ENCODE measurements at regions not wholly inside any gene's neighbourhood (a gene's known extent, or its start where the extent isn't known, plus 50 kb on each side); places are given as distances from the start of the nearest gene placed in this dataset.

DNA sequence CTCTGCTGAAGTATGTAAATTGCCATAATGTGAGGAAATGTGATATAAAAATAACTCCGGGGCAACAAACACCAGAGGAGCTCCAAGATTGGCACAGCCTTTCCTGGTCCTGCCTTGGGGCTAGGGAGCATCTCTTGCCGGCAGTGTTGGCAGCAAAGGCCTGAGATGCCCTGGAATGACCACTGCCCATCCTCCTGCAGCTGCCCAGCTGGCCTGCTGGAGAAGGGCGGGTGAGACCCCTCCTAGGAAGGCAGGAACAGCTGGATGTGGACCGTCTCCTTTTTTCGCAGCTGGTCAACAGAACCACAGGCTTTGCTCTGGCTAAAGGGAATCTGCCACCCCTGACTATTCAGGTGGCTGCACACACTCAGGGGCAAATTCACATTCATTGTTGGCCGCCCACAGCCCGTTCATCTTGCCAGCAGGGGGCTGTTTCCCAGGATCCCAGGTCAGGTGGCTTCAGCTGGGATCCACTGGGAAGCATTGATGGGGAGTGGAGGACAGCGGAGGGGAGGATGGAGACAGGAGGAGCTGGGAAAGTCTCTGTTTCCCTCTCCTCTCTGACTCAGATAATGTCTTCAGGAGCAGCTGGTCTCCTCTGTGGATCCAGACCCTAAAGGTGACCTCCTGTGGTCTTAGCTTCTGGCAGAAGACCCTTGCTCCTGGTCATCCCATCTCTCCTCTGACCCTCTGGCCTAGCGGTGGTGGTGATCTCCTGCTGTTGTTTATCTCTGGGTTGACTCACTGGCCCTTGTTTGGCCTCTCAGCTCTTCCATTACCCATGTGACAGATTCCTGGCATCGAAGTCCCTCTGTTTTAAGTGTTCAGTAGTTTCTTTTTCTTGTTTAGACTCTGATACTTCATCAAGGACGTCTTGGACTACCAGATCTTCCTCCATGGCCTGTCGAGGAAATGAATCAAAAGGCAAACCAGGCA is 336.7 kb downstream of the DHX35 start:
- no peak for DNase-seq (ENCODE audit: low read depth in 2 of 2, low spot score in 1 of 2)

DNA sequence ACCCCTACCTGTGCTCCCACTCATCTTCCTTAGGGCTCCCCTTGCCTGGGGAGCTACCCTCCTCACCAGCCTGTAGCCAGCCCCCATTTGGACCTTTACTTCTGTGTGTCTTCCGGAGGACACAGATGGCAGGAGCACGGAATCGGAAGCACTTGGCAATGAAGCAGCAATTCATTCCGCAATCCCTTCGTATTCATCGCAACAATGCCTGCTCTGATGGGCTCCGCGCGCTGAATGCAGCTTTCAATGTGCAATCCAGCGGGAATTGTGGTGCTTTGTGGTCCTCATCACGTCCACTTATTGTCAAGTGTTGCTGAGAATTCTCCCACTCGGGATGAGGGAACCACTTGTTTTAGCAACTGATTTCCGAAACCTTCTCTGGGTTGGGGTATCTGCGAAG is 336.0 kb downstream of the DHX35 start:
- DNase-seq (ENCODE audit: low read depth in 2 of 2, low spot score in 1 of 2), result no peak

DNA sequence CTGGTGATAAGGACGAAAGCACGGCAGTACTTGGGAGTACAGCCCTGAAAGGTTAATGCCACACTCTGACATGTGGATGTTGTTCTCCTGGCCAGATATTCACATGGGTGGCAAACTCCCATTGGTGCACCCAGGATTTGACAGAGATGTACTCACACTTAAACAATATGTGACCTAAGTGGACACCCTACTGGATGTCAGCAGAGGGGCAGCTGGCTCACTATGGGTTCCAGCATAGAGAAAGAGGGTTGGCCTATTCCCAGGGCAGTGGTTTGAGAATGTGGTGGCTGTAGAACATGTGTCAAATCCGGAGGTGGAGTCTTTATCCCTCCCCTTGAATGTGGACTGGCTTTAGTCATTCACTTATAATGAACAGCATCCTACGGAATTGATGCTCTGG is 333.2 kb downstream of the DHX35 start:
- DNase-seq (ENCODE audit: low read depth in 2 of 2, low spot score in 1 of 2), result no peak

DNA sequence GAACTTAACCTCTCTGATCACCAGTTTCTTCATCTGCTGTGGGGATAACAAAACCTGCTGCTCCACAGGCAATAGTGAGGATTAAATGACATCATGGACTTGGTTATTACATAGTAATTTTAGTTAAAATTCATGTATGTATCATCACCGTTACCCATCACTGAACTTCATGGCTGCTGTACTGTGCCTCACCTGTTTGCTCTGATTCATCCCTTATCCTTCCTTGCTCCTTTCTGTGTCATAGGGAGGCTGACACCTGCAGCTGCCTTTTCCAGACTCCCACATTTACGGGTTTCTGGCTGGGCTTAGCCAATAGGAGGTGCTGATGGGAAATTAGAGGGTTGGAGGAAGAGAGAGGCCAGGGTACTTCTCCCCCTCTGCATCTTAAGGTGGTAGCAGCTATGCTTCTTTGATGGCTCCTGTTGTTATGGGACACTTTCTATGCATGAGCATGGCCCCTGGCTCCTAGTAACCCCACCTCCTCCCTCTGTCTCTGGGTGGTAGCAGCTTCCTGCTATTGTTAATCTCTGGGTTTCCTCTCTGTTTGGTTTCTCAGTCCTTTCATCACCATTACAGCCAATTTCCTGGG is 332.1 kb downstream of the DHX35 start:
- DNase-seq (ENCODE audit: low read depth in 2 of 2, low spot score in 1 of 2), result no peak

DNA sequence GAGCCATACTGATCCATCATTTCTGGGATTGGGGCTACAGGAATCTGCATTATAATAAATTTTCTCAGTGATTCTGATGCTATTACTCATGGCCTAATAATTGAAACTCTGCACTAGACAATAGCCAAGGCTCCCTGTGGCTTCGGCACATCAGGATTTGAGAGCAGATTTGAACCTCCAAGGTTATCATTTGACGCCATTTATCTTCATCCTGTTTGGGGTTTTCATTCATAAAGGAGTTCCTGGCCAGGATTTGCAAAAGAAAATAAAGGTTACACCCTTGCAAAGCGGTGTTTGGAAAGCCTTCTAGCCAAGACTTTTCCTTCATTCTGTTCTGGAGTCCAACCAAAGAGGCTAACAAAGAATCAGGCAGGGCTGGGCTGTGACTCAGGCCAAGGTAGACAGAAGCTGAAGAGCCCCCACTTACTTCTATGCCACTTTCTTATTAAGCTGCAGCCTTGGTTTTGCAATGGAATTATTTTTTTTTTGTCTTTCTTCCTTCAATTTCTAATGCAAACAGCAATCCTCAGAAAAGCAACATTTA is 330.1 kb downstream of the DHX35 start:
- DNase-seq (ENCODE audit: low read depth in 2 of 2, low spot score in 1 of 2), result no peak

DNA sequence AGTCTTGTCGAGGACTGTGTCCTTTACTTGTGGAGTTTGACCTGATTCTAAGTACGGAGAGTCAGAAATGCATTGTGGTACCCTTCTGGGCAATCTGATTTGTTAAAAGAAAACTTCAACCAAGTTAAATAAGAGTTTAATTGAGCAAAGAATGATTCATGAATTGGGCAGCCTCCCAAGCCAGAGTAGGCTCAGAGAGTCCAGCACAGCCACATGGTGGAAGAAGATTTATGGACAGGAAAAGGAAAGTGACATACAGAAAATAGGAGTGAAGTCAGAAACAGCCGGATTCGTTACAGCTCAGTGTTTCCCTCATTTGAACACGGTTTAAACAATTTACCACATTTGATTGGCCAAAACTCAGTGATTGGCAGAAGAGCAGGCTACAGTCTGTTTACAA is 329.2 kb downstream of the DHX35 start:
- no peak for DNase-seq (ENCODE audit: low read depth in 2 of 2, low spot score in 1 of 2)

DNA sequence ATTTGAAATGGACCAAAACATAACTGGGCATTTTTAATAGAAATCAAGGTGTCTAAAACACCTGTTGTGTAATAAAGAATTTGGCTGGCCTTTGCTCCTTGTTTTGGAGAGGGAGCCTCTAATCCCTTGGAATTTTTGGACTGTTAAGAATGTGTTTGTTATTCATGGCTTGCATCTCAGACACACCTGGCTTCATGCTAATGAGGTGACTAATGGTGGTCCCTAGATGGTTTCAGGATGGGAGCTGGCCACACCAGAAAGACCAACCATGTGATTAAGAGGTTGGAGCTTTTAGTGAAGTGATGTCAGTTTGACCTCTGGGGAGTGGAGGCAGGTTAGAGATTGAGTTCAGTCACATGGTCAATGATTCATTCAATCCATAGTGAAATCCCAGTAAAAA is 328.4 kb downstream of the DHX35 start:
- DNase-seq (ENCODE audit: low read depth in 2 of 2, low spot score in 1 of 2), result no peak

DNA sequence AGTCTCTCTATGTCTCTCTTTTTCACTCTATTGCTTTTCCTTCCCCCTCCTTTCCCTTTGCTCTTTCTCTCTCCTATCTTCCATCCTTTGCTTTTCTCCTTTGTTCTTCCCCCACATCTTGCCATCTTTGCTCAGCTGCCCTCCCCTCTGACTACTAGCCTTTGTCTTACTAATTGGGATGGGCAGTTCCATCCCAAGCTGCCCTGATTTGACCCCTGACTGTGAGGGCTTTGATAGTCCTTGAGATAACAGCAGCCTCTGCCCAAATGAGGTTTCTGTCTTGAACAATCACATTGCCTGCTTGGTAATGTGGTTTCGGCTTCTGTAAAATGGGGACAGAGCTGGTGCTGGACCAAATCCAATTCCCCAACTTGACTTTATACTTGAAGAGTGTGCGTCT is 327.7 kb downstream of the DHX35 start:
- DNase-seq (ENCODE audit: low read depth in 2 of 2, low spot score in 1 of 2), result no peak

DNA sequence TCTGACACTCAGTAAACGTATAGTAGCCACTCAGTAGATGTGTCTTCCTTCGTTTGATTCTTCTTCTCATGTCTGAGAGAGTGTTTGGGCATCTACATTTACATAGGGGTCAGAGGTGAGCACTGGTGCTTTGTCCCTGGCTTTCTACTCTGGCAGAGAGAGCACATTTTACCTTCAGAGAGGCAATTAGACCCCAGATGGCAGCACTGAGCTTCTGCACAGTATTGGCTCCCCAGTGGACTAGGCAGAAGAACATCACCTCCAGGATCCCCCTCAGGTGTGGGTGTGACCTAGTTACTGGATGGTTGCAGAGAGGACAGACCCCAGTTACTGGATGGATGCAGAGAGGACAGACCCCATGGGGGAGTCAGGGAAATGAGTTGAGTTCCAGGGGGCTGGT is 327.2 kb downstream of the DHX35 start:
- no peak for DNase-seq (ENCODE audit: low read depth in 2 of 2, low spot score in 1 of 2)

DNA sequence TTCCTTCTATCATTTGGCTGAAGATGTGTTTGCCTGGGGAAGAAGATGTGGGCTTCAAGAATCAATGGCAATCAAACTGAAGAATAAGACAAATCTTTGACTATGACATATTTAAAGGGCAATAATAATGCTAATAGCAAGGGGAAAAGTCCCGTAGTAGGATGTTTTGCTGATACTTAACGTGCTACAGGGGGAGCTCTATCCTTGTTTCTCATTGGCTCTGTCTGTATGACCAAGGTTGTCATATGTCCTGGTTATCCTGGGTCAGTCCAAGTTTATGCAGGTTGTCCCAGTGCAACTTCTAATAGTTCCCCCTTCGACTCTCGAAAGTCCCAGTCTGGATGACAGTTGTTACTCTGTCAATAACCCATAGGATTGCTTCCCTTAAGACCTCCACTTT is 321.3 kb downstream of the DHX35 start:
- no peak for DNase-seq (ENCODE audit: low read depth in 2 of 2, low spot score in 1 of 2)

DNA sequence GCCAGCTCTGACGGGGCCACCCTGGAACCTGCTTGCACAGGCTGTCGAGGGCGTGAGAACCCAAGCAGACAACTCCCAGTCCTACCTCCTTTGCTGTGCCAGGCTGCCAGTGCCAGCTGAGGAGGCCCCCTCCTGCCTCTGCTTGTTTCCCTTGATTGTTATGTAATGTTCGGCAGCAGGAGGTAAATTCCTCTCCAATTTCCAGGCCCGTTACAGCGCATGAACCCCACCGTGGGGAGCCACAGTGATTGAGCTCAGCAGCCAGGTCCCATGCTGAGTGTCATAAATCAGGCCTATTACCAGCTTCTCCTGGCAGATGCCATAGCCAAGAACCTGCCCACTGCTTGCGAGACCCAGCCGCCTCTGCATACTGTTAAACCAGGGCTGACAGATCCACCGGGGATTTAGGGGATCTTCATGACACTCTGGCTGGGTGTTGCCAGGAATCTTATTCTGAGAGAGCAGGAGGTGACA is 320.5 kb downstream of the DHX35 start:
- no peak for DNase-seq (ENCODE audit: low read depth in 2 of 2, low spot score in 1 of 2)

DNA sequence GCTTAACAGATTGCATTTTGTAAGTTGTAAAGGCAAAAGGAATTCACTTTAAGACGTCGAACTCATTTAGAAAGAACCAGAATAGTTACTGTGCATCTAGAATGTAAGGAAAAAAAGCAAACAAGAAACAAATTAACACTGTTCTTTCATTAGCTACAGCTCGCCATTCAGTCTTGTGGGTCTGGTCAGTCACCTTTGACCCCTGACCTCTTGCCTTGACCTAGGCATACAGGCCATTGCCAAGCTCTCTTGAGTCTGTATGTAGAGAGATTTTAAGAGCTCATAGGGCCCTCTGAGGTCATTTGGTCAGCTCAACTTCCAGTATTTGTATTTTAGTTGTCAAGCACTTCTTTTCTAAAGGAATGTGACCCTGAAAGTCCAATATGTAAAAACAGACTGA is 318.7 kb downstream of the DHX35 start:
- no peak for DNase-seq (ENCODE audit: low read depth in 2 of 2, low spot score in 1 of 2)

DNA sequence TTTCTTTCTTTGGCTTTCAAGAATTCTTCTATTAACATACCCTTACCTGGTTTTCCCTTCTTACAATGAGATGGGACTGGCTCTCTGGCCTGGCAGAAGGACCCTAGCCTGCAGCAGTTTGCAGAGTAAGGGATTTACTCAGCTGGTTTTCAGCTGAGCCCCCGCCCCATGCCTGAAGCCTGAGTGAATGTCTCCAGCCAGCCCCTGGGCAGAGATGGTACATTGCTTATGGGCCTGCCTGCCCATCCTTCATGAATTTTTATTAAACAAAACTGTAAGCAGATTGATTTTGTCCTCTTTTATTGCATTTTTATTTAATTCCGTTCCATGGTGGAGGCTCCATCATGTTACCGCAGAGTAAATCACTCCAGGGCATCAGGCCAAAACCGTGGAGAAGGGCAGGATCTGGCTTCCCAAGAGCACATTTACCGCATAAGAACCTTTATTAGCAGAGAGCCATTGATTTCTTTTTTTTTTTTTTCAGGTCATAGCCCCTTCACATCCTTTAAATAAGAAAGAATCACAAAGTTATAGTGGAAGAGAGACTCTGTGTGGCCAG is 316.2 kb downstream of the DHX35 start:
- DNase-seq (ENCODE audit: low read depth in 2 of 2, low spot score in 1 of 2), result no peak

DNA sequence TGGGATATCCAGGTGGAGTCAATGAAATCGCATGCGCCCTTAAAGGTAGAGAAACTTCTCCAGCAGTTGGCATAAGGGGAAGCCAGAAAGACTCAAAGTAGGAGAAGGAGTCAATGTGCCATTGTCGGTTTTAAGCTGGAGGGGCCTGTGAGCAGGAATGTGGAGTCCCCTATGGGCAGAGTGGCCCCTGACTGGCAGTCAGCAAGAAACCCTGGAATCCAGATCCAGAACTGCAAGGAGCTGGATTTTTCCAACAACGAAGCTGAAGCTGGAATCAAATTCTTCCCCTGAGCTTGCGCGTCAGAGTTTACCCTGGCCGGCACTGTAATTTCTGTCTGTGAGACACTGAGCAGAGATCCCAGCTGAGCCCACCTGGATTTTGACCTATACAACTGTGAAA is 315.0 kb downstream of the DHX35 start:
- DNase-seq (ENCODE audit: low read depth in 2 of 2, low spot score in 1 of 2), result no peak

DNA sequence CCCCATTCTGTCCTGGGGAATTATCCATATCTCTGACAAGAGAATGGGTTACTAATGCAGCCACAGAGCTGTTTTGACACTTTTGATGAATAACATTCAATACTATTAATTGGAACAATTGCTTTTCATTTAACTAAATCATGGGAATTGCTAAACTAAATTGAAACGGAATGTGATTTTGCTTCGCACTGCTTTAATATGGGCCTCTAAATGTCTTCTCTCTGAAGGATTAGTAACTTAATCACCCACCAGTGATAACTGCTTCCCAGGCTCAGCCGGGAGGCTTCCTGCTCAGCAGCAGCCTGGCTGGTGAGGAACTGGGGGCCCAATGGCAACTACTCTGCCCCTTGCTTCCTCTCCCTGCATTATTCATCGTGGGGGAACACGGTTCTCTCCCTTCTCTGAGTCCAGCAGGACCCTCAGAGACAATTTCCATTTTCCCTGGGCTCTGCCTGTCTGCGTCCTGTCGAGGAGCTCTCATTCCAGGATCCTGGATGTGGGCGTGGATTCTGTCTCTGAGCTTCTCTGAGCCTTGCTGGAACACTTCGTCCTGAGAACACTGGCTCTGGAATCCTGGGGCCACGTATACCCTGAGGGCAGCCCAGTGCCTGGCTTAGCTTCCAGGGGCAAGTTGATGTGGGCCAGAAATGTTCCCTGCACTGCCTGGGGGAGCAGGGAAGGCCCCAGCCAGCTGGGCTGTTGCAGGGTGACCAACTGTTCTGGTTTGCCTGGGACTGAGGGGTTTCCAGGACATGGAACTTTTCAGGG is 308.9 kb downstream of the DHX35 start:
- DNase-seq (ENCODE audit: low read depth in 2 of 2, low spot score in 1 of 2), result no peak

DNA sequence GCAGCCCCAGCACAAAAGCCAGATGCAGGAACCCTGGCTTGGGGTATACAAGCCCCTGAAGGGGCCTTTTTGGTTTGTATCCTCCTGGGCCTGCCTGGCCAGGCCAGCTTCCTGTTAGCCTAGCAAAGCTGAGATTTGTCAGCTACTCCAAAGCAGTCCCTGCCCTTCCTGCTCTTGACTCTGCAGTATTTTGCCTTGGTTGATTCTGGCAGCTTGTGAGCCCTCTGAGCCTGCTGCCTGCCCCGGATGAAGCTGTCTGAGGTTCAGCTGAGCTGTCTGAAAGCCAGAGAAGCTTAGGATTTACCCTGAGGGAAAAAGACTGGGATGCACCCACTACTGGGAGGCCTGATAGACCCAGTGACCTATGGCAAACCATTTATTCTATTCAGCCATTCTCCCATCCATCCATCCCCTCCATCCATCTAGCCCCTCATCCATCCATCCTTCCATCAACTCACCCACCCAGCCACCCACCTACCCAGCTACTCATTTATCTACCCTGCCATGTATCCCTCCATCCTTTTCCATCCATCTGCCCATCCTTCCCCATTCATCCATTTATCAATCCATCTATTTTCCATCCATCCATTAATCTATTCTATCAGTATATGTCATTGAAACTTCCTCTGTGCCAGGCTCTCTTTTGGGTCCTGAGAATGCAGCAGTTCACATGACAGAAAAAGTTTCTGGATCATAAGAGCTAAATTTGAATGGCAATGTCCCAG is 307.5 kb downstream of the DHX35 start:
- DNase-seq (ENCODE audit: low read depth in 2 of 2, low spot score in 1 of 2), result no peak

DNA sequence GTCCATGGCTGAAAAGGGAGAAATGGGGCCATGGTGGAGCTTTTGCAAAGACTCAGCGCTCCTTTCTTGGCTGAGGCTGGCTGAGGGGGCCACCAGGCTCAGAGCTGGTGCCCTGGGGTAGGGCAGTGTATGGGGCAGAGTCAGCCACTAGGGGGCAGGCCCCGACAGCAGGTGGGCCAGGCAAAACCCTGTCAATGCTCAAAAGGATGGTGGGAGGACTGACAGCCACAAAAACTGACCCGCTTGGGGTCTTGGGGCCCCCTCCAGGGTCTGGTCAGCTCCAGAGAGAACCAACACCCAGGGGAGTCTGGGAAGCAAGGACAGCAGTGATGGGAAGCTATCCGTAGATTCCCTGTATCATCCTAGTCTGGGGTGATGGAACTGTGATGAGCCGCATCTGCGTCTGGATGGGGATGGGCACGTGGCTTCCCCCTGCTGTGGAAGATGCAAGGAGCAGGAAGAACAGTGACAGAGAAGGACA is 306.9 kb downstream of the DHX35 start:
- DNase-seq (ENCODE audit: low read depth in 2 of 2, low spot score in 1 of 2), result no peak

DNA sequence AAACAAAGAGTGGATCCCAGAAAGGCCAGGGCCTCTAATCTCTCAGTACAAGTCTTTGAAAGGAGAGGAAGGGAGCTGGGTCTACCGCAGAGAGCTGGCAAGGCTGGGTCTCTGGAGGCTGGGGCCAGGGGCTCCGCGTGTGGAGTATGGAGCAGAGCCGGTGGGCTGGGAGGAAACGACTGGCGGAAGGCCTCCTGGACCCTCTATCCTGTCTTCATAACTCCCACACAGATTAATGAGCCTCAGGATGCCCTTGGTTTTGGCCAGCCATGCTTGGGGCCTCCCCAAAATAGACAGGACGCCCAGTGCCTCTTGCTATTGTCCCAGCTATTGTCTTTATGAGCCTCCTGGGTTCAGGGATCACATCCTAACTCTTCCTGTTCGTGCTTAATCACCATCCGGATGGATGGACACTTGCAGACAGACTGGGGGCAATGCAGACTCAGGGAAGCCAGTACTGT is 306.4 kb downstream of the DHX35 start:
- no peak for DNase-seq (ENCODE audit: low read depth in 2 of 2, low spot score in 1 of 2)

DNA sequence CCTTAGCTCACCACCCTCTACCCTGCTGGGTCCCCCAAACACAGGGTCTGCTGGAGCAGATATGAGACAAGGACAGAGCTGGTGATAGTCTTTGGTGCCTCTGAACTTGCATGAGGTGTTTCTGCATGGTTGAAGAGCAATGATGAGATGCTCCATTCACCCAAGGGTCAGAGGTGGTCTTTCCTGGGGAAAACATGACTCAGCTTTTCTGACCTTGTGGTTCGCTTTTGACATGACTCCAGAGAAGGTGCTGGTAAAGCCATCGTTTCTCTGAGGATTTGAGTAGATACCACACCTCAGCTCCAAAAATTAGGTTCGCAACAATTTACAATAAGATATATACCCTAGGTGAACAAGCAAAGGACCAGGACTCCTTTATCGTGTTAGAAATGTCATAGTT is 304.8 kb downstream of the DHX35 start:
- DNase-seq (ENCODE audit: low read depth in 2 of 2, low spot score in 1 of 2), result no peak

DNA sequence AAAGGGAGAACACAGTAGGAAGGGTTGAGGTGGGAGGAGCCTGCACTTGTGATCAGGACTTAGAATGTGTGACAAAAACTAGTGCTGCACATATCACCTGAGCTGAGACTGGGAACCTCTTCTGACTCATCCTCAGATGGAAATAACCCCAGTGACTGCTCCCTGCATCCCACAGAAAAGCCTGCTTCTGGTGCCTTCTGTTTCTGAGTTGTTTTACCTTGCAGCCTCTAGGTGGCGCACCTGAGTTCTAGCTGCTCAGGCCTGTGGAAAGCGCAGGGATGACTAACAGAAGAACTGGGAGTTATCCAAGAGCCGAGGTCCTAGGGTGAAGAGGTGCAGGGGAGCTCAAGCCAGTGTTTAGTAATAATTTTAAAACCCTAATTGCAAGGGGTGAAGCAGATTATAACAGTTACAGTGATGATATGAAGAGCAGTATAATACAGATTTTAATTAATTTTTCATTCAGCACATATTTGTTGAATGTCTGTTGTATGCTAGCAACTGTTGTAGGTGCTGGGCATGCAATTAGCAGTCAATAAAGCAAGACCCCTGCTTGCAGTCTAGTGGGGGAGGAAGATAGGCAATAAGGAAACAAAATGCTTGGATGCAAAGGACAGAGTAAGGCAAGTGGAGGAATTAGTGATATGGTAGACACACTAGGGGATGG is 302.5 kb downstream of the DHX35 start:
- no peak for DNase-seq (ENCODE audit: low read depth in 2 of 2, low spot score in 1 of 2)

Measured in stimulated activated CD8-positive, alpha-beta memory T cell treated with anti-CD3 and anti-CD28 coated beads, Interleukin-4, amount 100 ng/mL, for 4 hours (primary cell).